T-helper 17 cell (primary cell): ENCODE measurements at regions not wholly inside any gene's neighbourhood (a gene's known extent, or its start where the extent isn't known, plus 50 kb on each side); places are given as distances from the start of the nearest gene placed in this dataset.
"Not testable (repeated sequence)": the region's sequence is repeated elsewhere in the genome, so short reads cannot be mapped to it uniquely, and the experiment has no call there.

Experiments
- ATAC-seq: fragments of 150-1000 bp; cut with Tn5 transposase; 2 replicates; pipeline ENCODE4 v1.10.0; 2021; ENCODE audit warnings: mild to moderate bottlenecking, moderate library complexity
- DNase-seq, 3 donors: peaks; one replicate each; pipeline versions ENCODE4 v3.0.0 to v3.0.0-alpha.2; 2020 to 2021
- H3K9me3 ChIP-seq: one replicate; pipeline ENCODE4 v1.7.0; 2013; ENCODE audit warnings: low read length, mild to moderate bottlenecking; ENCODE audit not compliant: control insufficient read depth, poor library complexity, severe bottlenecking
- H3K27ac Mint-ChIP-seq: one replicate; pipeline ENCODE4 v1.8.0; 2022; ENCODE audit warnings: mild to moderate bottlenecking, moderate library complexity, mixed read lengths
- H3K27me3 Mint-ChIP-seq: one replicate; pipeline ENCODE4 v1.8.0; 2022; ENCODE audit warnings: mixed read lengths
- H3K36me3 Mint-ChIP-seq: one replicate; pipeline ENCODE4 v1.8.0; 2022; ENCODE audit warnings: low read depth, mixed read lengths
- H3K4me1 Mint-ChIP-seq: one replicate; pipeline ENCODE4 v1.8.0; 2022; ENCODE audit warnings: mild to moderate bottlenecking, mixed read lengths
- H3K4me3 Mint-ChIP-seq: one replicate; pipeline ENCODE4 v1.8.0; 2022; ENCODE audit warnings: mild to moderate bottlenecking, moderate library complexity, mixed read lengths

DNA sequence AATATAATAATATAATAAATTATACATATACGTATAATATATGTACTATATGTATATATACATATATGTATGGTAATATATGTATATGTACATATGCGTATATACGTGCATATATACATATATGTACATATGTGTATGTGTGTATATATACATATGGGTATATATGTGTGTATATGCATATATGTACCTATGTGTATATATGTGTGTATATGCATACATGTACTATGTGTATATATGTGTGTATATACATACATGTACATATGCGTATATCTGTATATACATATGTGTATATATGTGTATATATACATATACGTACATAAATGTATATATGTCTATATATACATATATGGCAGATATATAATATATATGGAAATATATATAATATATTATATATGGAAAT lies 74.8 kb upstream of the ST3GAL6 start:
- Mint-ChIP-seq H3K4me1 (peaks cover 3% of the 10 kb centered on the region), H3K4me3 (no peak overlapping the region), H3K27ac (no peak overlapping the region), H3K36me3 (no peaks in the 10 kb centered on the region), H3K27me3 (peaks cover 5% of the 10 kb centered on the region)
- ATAC-seq (no peak), DNase-seq (no peak)
- no peaks in the 10 kb centered on the region for H3K9me3 ChIP-seq

- peaks cover 3% of the 10 kb centered on the region for H3K4me1 Mint-ChIP-seq
- no peak for ATAC-seq
- H3K9me3 ChIP-seq: no peaks in the 10 kb centered on the region
- no peak overlapping the region for H3K27ac Mint-ChIP-seq
- H3K27me3 Mint-ChIP-seq: peaks cover 5% of the 10 kb centered on the region
- H3K36me3 Mint-ChIP-seq: no peaks in the 10 kb centered on the region
- no peak for DNase-seq
- H3K4me3 Mint-ChIP-seq: no peak overlapping the region
These were observed 72.3 kb upstream of the ST3GAL6 start for GRCh38 chr3:98690876-98691275.

GRCh38 chr3:98691897-98692296 lies 71.2 kb upstream of the ST3GAL6 start:
- Mint-ChIP-seq H3K27ac (no peak overlapping the region), H3K27me3 (peaks cover 5% of the 10 kb centered on the region), H3K36me3 (no peaks in the 10 kb centered on the region), H3K4me1 (peaks cover 3% of the 10 kb centered on the region), H3K4me3 (no peak overlapping the region)
- ATAC-seq: no peak
- no peak for DNase-seq
- no peaks in the 10 kb centered on the region for H3K9me3 ChIP-seq

- no peak for DNase-seq
- H3K27me3 Mint-ChIP-seq: peaks cover 5% of the 10 kb centered on the region
- no peak for ATAC-seq
- no peak overlapping the region for H3K27ac Mint-ChIP-seq
- H3K4me1 Mint-ChIP-seq: peaks cover 3% of the 10 kb centered on the region
- H3K36me3 Mint-ChIP-seq: no peaks in the 10 kb centered on the region
- no peaks in the 10 kb centered on the region for H3K9me3 ChIP-seq
- no peak overlapping the region for H3K4me3 Mint-ChIP-seq
These were observed 70.2 kb upstream of the ST3GAL6 start for GRCh38 chr3:98692787-98693473.

- ATAC-seq: no peak
- H3K27me3 Mint-ChIP-seq: peaks cover 5% of the 10 kb centered on the region
- no peak for DNase-seq
- H3K36me3 Mint-ChIP-seq: no peaks in the 10 kb centered on the region
- no peaks in the 10 kb centered on the region for H3K9me3 ChIP-seq
- H3K4me1 Mint-ChIP-seq: peaks cover 3% of the 10 kb centered on the region
- no peak overlapping the region for H3K4me3 Mint-ChIP-seq
- H3K27ac Mint-ChIP-seq: no peak overlapping the region
These were observed 67.3 kb upstream of the ST3GAL6 start for GRCh38 chr3:98695796-98696195.

DNA sequence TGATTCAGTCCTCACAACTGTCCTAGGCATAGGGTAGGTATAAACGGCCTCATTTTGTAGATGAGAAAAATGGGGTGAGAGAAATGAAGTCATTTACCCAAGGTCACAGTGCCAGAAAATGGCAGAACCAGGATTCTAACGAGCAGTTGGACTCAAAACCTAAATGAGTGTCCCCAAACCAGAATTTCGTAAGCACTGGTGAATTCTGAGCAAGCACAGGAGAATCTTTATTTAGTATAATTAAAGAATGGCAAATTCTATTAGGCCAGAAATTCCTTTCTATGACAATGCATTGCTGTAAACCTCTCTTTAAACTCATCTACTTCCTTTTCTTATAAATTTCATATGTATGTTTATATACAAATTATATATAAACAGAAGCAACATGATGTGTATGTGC lies 66.8 kb upstream of the ST3GAL6 start:
- not testable (repeated sequence) for H3K4me3 Mint-ChIP-seq, H3K27me3 Mint-ChIP-seq, H3K36me3 Mint-ChIP-seq, H3K27ac Mint-ChIP-seq, H3K4me1 Mint-ChIP-seq, H3K9me3 ChIP-seq, DNase-seq, ATAC-seq

- no peaks in the 10 kb centered on the region for H3K9me3 ChIP-seq
- DNase-seq: no peak
- Mint-ChIP-seq H3K36me3 (no peaks in the 10 kb centered on the region), H3K27me3 (peaks cover 4% of the 10 kb centered on the region), H3K27ac (no peak overlapping the region), H3K4me3 (no peak overlapping the region), H3K4me1 (peaks cover 3% of the 10 kb centered on the region)
- no peak for ATAC-seq
These were observed 65.9 kb upstream of the ST3GAL6 start for GRCh38 chr3:98697225-98697624.

GRCh38 chr3:98699132-98699531 lies 64.0 kb upstream of the ST3GAL6 start:
- ATAC-seq (no peak), DNase-seq (no peak)
- no peaks in the 10 kb centered on the region for H3K9me3 ChIP-seq
- no peaks in the 10 kb centered on the region for H3K4me1 Mint-ChIP-seq
- H3K27ac Mint-ChIP-seq: no peak overlapping the region
- no peak overlapping the region for H3K4me3 Mint-ChIP-seq
- no peaks in the 10 kb centered on the region for H3K36me3 Mint-ChIP-seq
- no peaks in the 10 kb centered on the region for H3K27me3 Mint-ChIP-seq

GRCh38 chr3:98701071-98701675 lies 62.0 kb upstream of the ST3GAL6 start:
- H3K36me3 Mint-ChIP-seq: no peaks in the 10 kb centered on the region
- H3K4me3 Mint-ChIP-seq: no peak overlapping the region
- no peaks in the 10 kb centered on the region for H3K4me1 Mint-ChIP-seq

DNA sequence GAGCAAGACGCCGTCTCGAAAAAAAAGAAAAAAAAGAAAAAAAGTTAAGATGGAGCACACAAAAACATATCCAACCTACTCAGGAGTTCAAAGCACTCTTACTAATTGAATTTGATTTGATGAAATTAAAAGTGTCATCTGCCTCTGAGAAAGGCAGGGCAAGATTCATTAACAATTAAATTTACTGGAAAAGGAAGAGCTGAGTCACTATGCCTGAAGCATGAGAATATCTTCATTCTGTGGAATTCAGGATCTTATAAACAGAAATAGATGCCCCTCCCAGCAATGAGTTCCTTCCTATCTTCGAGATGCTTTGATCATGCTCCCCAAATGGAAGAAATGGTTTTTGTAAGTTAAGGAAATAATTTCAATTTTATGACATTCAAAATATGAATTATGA lies 61.0 kb upstream of the ST3GAL6 start:
- Mint-ChIP-seq H3K4me3 (no peak overlapping the region), H3K4me1 (no peaks in the 10 kb centered on the region), H3K36me3 (no peaks in the 10 kb centered on the region), H3K27me3 (peaks cover 20% of the 10 kb centered on the region), H3K27ac (no peak overlapping the region)
- DNase-seq (no peak), ATAC-seq (no peak)
- no peaks in the 10 kb centered on the region for H3K9me3 ChIP-seq

More at GRCh38 chr3:98701071-98701675, 62.0 kb upstream of the ST3GAL6 start:
- DNase-seq: no peak
- H3K27ac Mint-ChIP-seq: no peak overlapping the region
- peaks cover 15% of the 10 kb centered on the region for H3K27me3 Mint-ChIP-seq
- ATAC-seq: no peak
- H3K9me3 ChIP-seq: no peaks in the 10 kb centered on the region

DNA sequence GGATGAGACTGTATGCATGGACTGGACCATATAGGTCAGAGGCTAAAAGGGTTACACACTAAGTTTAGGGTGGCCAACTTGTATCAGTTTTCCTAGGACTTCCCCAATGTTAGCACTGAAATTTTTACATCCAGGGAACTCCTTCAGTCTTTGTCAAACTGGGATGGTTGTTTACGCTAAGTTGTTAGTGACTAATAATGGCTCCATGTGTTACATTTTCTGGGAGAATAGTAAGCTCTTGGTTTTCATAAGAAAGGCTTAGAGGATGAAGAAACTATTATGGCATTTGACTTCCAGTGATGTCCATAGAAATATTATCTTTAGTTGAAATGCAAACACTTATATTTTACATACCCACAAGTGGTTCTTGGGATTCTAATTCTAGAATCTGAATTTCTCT lies 57.9 kb upstream of the ST3GAL6 start:
- no peaks in the 10 kb centered on the region for H3K9me3 ChIP-seq
- no peak overlapping the region for H3K4me3 Mint-ChIP-seq
- DNase-seq: no peak
- no peaks in the 10 kb centered on the region for H3K36me3 Mint-ChIP-seq
- no peak for ATAC-seq
- peaks cover 32% of the 10 kb centered on the region for H3K27me3 Mint-ChIP-seq
- no peak overlapping the region for H3K27ac Mint-ChIP-seq
- H3K4me1 Mint-ChIP-seq: no peaks in the 10 kb centered on the region

DNA sequence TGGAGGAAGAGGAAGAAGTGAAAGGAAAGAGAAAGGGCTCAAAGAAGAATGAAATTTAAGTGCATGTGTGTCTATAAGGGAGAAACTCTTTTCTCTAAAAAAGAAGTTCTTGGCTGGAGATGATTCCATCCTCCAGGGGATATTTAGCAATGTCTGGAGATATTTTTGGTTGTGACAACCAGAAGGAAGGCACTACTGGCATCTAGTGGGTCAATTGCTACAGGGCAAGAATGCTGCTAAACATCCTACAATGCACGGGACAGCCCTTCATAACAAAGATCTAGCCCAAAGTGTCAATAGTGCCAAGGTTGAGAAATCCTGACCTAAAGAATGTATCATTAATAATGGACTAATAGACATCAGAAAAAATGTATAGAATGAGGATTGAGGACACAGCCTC lies 57.4 kb upstream of the ST3GAL6 start:
- no peaks in the 10 kb centered on the region for H3K36me3 Mint-ChIP-seq
- H3K27me3 Mint-ChIP-seq: peaks cover 32% of the 10 kb centered on the region
- ATAC-seq (no peak), DNase-seq (no peak)
- H3K9me3 ChIP-seq: no peaks in the 10 kb centered on the region
- no peak overlapping the region for H3K4me3 Mint-ChIP-seq
- H3K27ac Mint-ChIP-seq: no peak overlapping the region
- no peaks in the 10 kb centered on the region for H3K4me1 Mint-ChIP-seq

DNA sequence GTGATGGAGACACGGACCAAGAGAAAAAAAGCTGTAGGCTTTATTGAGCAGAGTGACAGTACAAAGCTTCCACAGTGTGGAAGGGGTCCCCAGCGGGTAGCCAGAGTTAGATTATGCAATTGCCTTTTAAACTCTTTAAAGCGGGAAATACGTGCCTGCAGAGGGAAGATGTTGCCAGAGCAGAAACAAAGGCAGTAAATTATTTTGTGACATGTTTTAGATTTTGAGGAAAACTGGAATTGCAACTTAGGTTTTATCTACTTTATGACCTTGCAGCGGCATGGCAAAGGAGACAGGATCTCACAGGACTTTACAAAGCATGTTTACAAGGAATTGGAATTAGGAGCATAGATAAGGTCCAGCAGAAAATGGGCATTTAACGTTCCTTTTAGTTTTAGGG lies 54.5 kb upstream of the ST3GAL6 start:
- not testable (repeated sequence) for H3K4me3 Mint-ChIP-seq, H3K27ac Mint-ChIP-seq, H3K9me3 ChIP-seq, DNase-seq, H3K4me1 Mint-ChIP-seq, H3K36me3 Mint-ChIP-seq, ATAC-seq
- H3K27me3 Mint-ChIP-seq: peaks cover 44% of the 10 kb centered on the region

- ATAC-seq: no peak
- H3K4me1 Mint-ChIP-seq: no peaks in the 10 kb centered on the region
- no peak overlapping the region for H3K4me3 Mint-ChIP-seq
- peaks cover 46% of the 10 kb centered on the region for H3K27me3 Mint-ChIP-seq
- no peaks in the 10 kb centered on the region for H3K36me3 Mint-ChIP-seq
- H3K27ac Mint-ChIP-seq: no peak overlapping the region
- no peak for DNase-seq
- H3K9me3 ChIP-seq: no peaks in the 10 kb centered on the region
These were observed 53.7 kb upstream of the ST3GAL6 start for GRCh38 chr3:98709441-98709840.
